ENCODE measurements at regions not wholly inside any gene's neighbourhood (a gene's known extent, or its start where the extent isn't known, plus 50 kb on each side); places are given as distances from the start of the nearest gene placed in this dataset.

GRCh38 chr6:165008971-165009370 lies 300.4 kb downstream of the C6orf118 start:
- Histone ChIP-seq H3K27ac (ENCODE audit: low read depth, low read length) (no peak overlapping the region), H3K36me3 (ENCODE audit: control insufficient read depth, insufficient read depth, low read length) (no peaks in the 10 kb centered on the region), H3K4me3 (ENCODE audit: low read depth, low read length) (no peak overlapping the region), H3K27me3 (ENCODE audit: control insufficient read depth, insufficient read depth, low read length) (no peaks in the 10 kb centered on the region), H3K4me1 (ENCODE audit: control insufficient read depth, insufficient read depth, low read length) (no peaks in the 10 kb centered on the region), H3K9me3 (ENCODE audit: control insufficient read depth, insufficient read depth, low read length) (peaks cover 6% of the 10 kb centered on the region; the same call in 1 of the 2 replicates), H3K9ac (ENCODE audit: low read depth, low read length) (no peak overlapping the region)

DNA sequence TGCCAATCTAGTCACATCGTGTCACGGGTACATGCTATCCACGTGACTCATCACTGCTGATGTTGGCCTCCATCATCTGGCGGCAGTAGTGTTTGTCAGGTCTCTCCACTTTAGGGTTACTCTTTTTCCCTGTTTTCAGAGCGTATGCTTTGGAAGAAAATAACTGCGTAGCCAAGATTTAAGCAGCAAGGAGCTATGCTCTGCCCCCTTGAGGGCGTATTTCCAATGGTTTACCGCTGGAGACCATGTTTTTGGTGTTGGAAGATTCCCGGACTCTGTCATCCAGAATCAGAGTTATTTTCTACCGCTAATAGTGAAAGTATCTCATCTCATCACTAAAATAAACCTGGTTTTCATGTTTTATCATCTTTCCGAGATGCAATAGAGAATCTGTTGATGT lies 306.5 kb downstream of the C6orf118 start:
- H3K27me3 ChIP-seq (ENCODE audit: control insufficient read depth, insufficient read depth, low read length), result no peaks in the 10 kb centered on the region
- no peak overlapping the region for H3K27ac ChIP-seq (ENCODE audit: low read depth, low read length)
- no peak overlapping the region for H3K9ac ChIP-seq (ENCODE audit: low read depth, low read length)
- no peaks in the 10 kb centered on the region for H3K4me1 ChIP-seq (ENCODE audit: control insufficient read depth, insufficient read depth, low read length)
- H3K9me3 ChIP-seq (ENCODE audit: control insufficient read depth, insufficient read depth, low read length), result peaks cover 6% of the 10 kb centered on the region
- H3K36me3 ChIP-seq (ENCODE audit: control insufficient read depth, insufficient read depth, low read length), result no peaks in the 10 kb centered on the region
- H3K4me3 ChIP-seq (ENCODE audit: low read depth, low read length), result no peak overlapping the region

GRCh38 chr6:165002358-165002757 lies 307.0 kb downstream of the C6orf118 start:
- Histone ChIP-seq H3K4me3 (ENCODE audit: low read depth, low read length) (no peak overlapping the region), H3K9me3 (ENCODE audit: control insufficient read depth, insufficient read depth, low read length) (peaks cover 6% of the 10 kb centered on the region; the same call in 1 of the 2 replicates), H3K27ac (ENCODE audit: low read depth, low read length) (no peak overlapping the region), H3K4me1 (ENCODE audit: control insufficient read depth, insufficient read depth, low read length) (no peaks in the 10 kb centered on the region), H3K36me3 (ENCODE audit: control insufficient read depth, insufficient read depth, low read length) (no peaks in the 10 kb centered on the region), H3K27me3 (ENCODE audit: control insufficient read depth, insufficient read depth, low read length) (no peaks in the 10 kb centered on the region), H3K9ac (ENCODE audit: low read depth, low read length) (no peak overlapping the region)

- no peaks in the 10 kb centered on the region for H3K36me3 ChIP-seq (ENCODE audit: control insufficient read depth, insufficient read depth, low read length)
- no peak overlapping the region for H3K4me3 ChIP-seq (ENCODE audit: low read depth, low read length)
- H3K9ac ChIP-seq (ENCODE audit: low read depth, low read length), result no peak overlapping the region
- H3K4me1 ChIP-seq (ENCODE audit: control insufficient read depth, insufficient read depth, low read length), result no peaks in the 10 kb centered on the region
- no peaks in the 10 kb centered on the region for H3K27me3 ChIP-seq (ENCODE audit: control insufficient read depth, insufficient read depth, low read length)
- H3K27ac ChIP-seq (ENCODE audit: low read depth, low read length), result no peak overlapping the region
- H3K9me3 ChIP-seq (ENCODE audit: control insufficient read depth, insufficient read depth, low read length), result peaks cover 6% of the 10 kb centered on the region; the same call in 1 of the 2 replicates
Observed at GRCh38 chr6:165001502-165002157, 307.8 kb downstream of the C6orf118 start.

DNA sequence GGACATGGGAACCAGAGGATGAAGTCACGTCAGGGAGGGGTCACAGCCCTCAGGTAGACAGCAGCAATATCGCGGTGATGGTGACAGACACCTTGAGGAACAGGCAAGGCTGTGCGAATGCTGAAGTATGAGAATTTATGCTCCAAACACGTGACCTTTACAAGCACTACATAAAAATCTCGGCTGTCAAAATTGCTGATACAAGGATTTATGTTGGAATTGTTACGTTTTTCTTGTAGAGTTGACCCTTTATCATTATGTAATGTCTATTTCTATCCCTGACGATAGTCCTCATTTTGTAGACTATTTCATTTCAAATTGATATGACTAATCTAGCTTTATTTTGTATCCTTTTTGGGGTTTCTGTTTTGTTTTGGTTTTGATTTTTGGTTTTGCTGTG lies 311.1 kb downstream of the C6orf118 start:
- no peak overlapping the region for H3K9ac ChIP-seq (ENCODE audit: low read depth, low read length)
- H3K36me3 ChIP-seq (ENCODE audit: control insufficient read depth, insufficient read depth, low read length), result no peaks in the 10 kb centered on the region
- no peaks in the 10 kb centered on the region; the same call in 1 of the 2 replicates for H3K9me3 ChIP-seq (ENCODE audit: control insufficient read depth, insufficient read depth, low read length)
- H3K4me1 ChIP-seq (ENCODE audit: control insufficient read depth, insufficient read depth, low read length), result no peaks in the 10 kb centered on the region
- H3K27me3 ChIP-seq (ENCODE audit: control insufficient read depth, insufficient read depth, low read length), result no peaks in the 10 kb centered on the region
- H3K4me3 ChIP-seq (ENCODE audit: low read depth, low read length), result no peak overlapping the region
- H3K27ac ChIP-seq (ENCODE audit: low read depth, low read length), result no peak overlapping the region

GRCh38 chr6:164996838-164997237 lies 312.6 kb downstream of the C6orf118 start:
- H3K4me3 ChIP-seq (ENCODE audit: low read depth, low read length), result no peak overlapping the region
- H3K4me1 ChIP-seq (ENCODE audit: control insufficient read depth, insufficient read depth, low read length), result no peaks in the 10 kb centered on the region
- H3K9me3 ChIP-seq (ENCODE audit: control insufficient read depth, insufficient read depth, low read length), result no peaks in the 10 kb centered on the region
- no peak overlapping the region for H3K27ac ChIP-seq (ENCODE audit: low read depth, low read length)
- H3K27me3 ChIP-seq (ENCODE audit: control insufficient read depth, insufficient read depth, low read length), result no peaks in the 10 kb centered on the region
- no peak overlapping the region for H3K9ac ChIP-seq (ENCODE audit: low read depth, low read length)
- H3K36me3 ChIP-seq (ENCODE audit: control insufficient read depth, insufficient read depth, low read length), result no peaks in the 10 kb centered on the region

- Histone ChIP-seq H3K4me1 (ENCODE audit: control insufficient read depth, insufficient read depth, low read length) (no peaks in the 10 kb centered on the region), H3K9ac (ENCODE audit: low read depth, low read length) (no peak overlapping the region), H3K27ac (ENCODE audit: low read depth, low read length) (no peak overlapping the region), H3K36me3 (ENCODE audit: control insufficient read depth, insufficient read depth, low read length) (no peaks in the 10 kb centered on the region), H3K9me3 (ENCODE audit: control insufficient read depth, insufficient read depth, low read length) (no peaks in the 10 kb centered on the region), H3K4me3 (ENCODE audit: low read depth, low read length) (no peak overlapping the region), H3K27me3 (ENCODE audit: control insufficient read depth, insufficient read depth, low read length) (no peaks in the 10 kb centered on the region)
Observed at GRCh38 chr6:164991573-164991972, 317.8 kb downstream of the C6orf118 start.

DNA sequence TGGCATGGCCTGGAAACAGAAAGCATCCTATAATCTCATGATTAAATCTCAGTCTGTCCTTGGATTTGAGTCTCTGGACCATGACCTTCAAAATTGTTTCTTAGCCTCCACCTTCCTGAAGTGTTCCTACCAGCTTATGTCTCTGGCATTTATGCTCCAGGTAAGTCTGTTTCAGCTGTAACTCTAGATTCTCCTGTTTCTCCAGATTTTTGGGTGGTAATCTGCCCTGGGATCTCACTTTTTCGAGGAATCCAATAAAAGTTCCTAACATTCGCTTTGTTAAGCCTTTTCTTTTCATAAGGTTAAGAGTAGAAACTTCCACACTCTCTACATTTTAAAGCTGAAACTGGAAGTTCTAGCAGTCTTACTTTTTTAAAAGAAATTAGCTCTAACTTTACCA lies 318.5 kb downstream of the C6orf118 start:
- no peaks in the 10 kb centered on the region for H3K4me1 ChIP-seq (ENCODE audit: control insufficient read depth, insufficient read depth, low read length)
- no peak overlapping the region for H3K9ac ChIP-seq (ENCODE audit: low read depth, low read length)
- no peaks in the 10 kb centered on the region for H3K27me3 ChIP-seq (ENCODE audit: control insufficient read depth, insufficient read depth, low read length)
- no peaks in the 10 kb centered on the region for H3K9me3 ChIP-seq (ENCODE audit: control insufficient read depth, insufficient read depth, low read length)
- H3K36me3 ChIP-seq (ENCODE audit: control insufficient read depth, insufficient read depth, low read length), result no peaks in the 10 kb centered on the region
- H3K27ac ChIP-seq (ENCODE audit: low read depth, low read length), result no peak overlapping the region
- no peak overlapping the region for H3K4me3 ChIP-seq (ENCODE audit: low read depth, low read length)

DNA sequence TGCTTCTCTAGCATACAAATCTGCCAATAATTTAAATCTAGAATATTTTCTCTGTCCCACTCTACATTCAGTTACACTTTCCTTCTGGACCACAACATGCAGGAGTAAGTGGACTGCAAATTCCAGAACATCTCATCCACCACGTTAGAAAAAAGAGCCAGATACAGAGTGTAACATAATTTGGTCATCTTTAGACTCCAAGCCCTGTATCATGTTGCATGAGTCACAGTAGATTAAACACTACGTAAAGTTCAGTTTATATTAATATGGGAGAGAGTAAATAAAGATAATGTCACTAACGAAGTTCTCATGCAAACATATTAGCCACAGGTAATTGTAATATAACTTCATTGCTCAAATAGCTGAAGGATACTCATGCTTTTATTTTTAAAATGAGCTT lies 327.0 kb downstream of the C6orf118 start:
- Histone ChIP-seq H3K27ac (ENCODE audit: low read depth, low read length) (no peak overlapping the region), H3K9ac (ENCODE audit: low read depth, low read length) (no peak overlapping the region)

GRCh38 chr6:164967102-164967501 lies 342.3 kb downstream of the C6orf118 start:
- peaks cover 14% of the 10 kb centered on the region; the same call in 1 of the 2 replicates for H3K4me1 ChIP-seq (ENCODE audit: control insufficient read depth, insufficient read depth, low read length)
- H3K9me3 ChIP-seq (ENCODE audit: control insufficient read depth, insufficient read depth, low read length), result peaks cover 3% of the 10 kb centered on the region; the same call in 1 of the 2 replicates
- no peak overlapping the region for H3K9ac ChIP-seq (ENCODE audit: low read depth, low read length)
- no peaks in the 10 kb centered on the region for H3K36me3 ChIP-seq (ENCODE audit: control insufficient read depth, insufficient read depth, low read length)
- H3K27me3 ChIP-seq (ENCODE audit: control insufficient read depth, insufficient read depth, low read length), result no peaks in the 10 kb centered on the region
- no peak overlapping the region for H3K27ac ChIP-seq (ENCODE audit: low read depth, low read length)
- H3K4me3 ChIP-seq (ENCODE audit: low read depth, low read length), result no peak overlapping the region

More for the DNA sequence above, 327.0 kb downstream of the C6orf118 start:
- H3K27me3 ChIP-seq (ENCODE audit: control insufficient read depth, insufficient read depth, low read length), result no peaks in the 10 kb centered on the region
- H3K9me3 ChIP-seq (ENCODE audit: control insufficient read depth, insufficient read depth, low read length), result no peaks in the 10 kb centered on the region; the same call in 1 of the 2 replicates
- no peaks in the 10 kb centered on the region for H3K4me1 ChIP-seq (ENCODE audit: control insufficient read depth, insufficient read depth, low read length)
- H3K4me3 ChIP-seq (ENCODE audit: low read depth, low read length), result no peak overlapping the region
- no peaks in the 10 kb centered on the region for H3K36me3 ChIP-seq (ENCODE audit: control insufficient read depth, insufficient read depth, low read length)

DNA sequence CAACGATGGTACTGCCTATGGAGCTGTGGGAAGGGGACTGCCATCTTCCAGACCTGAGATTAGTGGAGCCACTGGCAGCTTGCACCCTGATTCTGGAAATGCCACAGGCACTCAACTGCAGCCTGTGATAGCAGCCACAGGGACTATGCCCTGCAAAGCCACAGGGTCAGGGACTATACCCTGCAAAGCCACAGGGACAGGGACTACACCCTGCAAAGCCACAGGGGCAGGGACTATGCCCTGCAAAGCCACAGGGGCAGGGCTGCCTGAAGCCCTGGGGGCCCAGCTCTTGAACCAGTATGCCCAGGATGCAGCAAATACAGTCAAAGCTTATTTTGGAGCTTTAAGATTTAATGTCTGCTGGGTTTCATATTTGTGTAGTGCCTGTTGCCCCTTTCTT lies 346.6 kb downstream of the C6orf118 start:
- Histone ChIP-seq H3K27ac (ENCODE audit: low read depth, low read length) (no peak overlapping the region), H3K27me3 (ENCODE audit: control insufficient read depth, insufficient read depth, low read length) (no peaks in the 10 kb centered on the region), H3K4me3 (ENCODE audit: low read depth, low read length) (no peak overlapping the region), H3K36me3 (ENCODE audit: control insufficient read depth, insufficient read depth, low read length) (no peaks in the 10 kb centered on the region), H3K4me1 (ENCODE audit: control insufficient read depth, insufficient read depth, low read length) (peaks cover 5% of the 10 kb centered on the region; the same call in 1 of the 2 replicates), H3K9ac (ENCODE audit: low read depth, low read length) (no peak overlapping the region), H3K9me3 (ENCODE audit: control insufficient read depth, insufficient read depth, low read length) (peaks cover 16% of the 10 kb centered on the region)

All from HUES48 (cell line).